SK-N-MC (cell line): ENCODE measurements at regions not wholly inside any gene's neighbourhood (a gene's known extent, or its start where the extent isn't known, plus 50 kb on each side); places are given as distances from the start of the nearest gene placed in this dataset.

Source experiments
- DNase-seq: peaks from one replicate; pipeline ENCODE4 v3.0.0-alpha.2; 2011; ENCODE audit warnings: low read depth, low spot score
- H3K27ac ChIP-seq: fragments of 200-600 bp; sonication (generic); 2 replicates; pipeline ENCODE4 v1.5.1; 2016; ENCODE audit warnings: mixed run types
- H3K36me3 ChIP-seq: fragments of 200-600 bp; sonication (generic); 2 replicates; pipeline ENCODE4 v1.6.1; 2017; ENCODE audit warnings: antibody characterized with exemption, low read length, mixed read lengths; ENCODE audit not compliant: insufficient read depth
- H3K4me3 ChIP-seq: fragments of 200-600 bp; sonication (generic); 2 replicates; pipeline ENCODE4 v1.5.1; 2016
- H3K9ac ChIP-seq: fragments of 200-600 bp; sonication (generic); 2 replicates; pipeline ENCODE4 v1.8.0; 2017; ENCODE audit warnings: mixed run types, mixed read lengths; ENCODE audit not compliant: insufficient read length
- H3K9me3 ChIP-seq: fragments of 200-600 bp; sonication (generic); 2 replicates; pipeline ENCODE4 v1.6.1; 2017; ENCODE audit warnings: low read depth, mild to moderate bottlenecking, antibody characterized with exemption, low read length, moderate library complexity, mixed read lengths
- EZH2 ChIP-seq: fragments of 200-600 bp; sonication (generic); IDR thresholded peaks from one replicate; pipeline ENCODE4 v1.6.1; 2017; ENCODE audit warnings: antibody characterized with exemption
- FOXP2 ChIP-seq: optimal IDR thresholded peaks from 2 replicates; pipeline ENCODE3; 2011; ENCODE audit warnings: mild to moderate bottlenecking, moderate library complexity; ENCODE audit not compliant: insufficient read depth; ENCODE audit errors: extremely low read length, control extremely low read depth
- POLR2AphosphoS5 ChIP-seq: IDR thresholded peaks from 2 replicates; pipeline ENCODE4 v1.6.1; 2012; ENCODE audit warnings: mild to moderate bottlenecking, low read depth, low read length, borderline replicate concordance

- no peaks in the 10 kb centered on the region for H3K36me3 ChIP-seq
- TF ChIP-seq FOXP2 = no peak
- TF ChIP-seq EZH2 = no peak
- TF ChIP-seq POLR2AphosphoS5 = no peak
- no peaks in the 10 kb centered on the region for H3K9me3 ChIP-seq
- H3K9ac ChIP-seq = no peak overlapping the region
- peak overlapping the region; percentile 56 for H3K27ac ChIP-seq
- no peak for DNase-seq
- peak overlapping the region; percentile 24; the same call in 1 of the 2 replicates for H3K4me3 ChIP-seq
These were observed 110.6 kb upstream of the MEIS1 start for GRCh38 chr2:66324356-66324755.

DNA sequence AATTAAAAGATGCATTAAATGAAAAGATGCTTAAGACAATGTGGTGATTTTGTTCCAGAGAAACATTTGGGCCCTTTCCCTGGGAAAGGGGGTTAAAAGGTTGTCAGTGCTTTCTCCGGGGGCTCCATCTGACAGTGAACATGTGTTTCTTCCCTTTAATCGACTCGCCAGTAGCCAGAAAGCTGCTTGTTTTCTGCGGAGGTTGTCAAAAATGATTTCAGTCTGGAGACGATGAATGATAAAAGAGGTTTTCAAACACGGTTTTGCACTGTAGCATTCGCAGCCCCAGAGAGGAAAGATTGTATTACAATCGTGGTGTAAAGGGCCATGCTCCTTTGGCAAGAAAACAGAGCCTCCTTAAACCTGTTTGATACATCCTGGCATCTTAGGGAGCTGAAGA lies 111.5 kb upstream of the MEIS1 start:
- no peak for DNase-seq
- no peak overlapping the region for H3K9ac ChIP-seq
- no peak overlapping the region for H3K4me3 ChIP-seq
- no peak overlapping the region for H3K27ac ChIP-seq
- TF ChIP-seq POLR2AphosphoS5 (no peak), FOXP2 (no peak), EZH2 (no peak)
- H3K36me3 ChIP-seq = no peaks in the 10 kb centered on the region
- no peaks in the 10 kb centered on the region for H3K9me3 ChIP-seq

DNA sequence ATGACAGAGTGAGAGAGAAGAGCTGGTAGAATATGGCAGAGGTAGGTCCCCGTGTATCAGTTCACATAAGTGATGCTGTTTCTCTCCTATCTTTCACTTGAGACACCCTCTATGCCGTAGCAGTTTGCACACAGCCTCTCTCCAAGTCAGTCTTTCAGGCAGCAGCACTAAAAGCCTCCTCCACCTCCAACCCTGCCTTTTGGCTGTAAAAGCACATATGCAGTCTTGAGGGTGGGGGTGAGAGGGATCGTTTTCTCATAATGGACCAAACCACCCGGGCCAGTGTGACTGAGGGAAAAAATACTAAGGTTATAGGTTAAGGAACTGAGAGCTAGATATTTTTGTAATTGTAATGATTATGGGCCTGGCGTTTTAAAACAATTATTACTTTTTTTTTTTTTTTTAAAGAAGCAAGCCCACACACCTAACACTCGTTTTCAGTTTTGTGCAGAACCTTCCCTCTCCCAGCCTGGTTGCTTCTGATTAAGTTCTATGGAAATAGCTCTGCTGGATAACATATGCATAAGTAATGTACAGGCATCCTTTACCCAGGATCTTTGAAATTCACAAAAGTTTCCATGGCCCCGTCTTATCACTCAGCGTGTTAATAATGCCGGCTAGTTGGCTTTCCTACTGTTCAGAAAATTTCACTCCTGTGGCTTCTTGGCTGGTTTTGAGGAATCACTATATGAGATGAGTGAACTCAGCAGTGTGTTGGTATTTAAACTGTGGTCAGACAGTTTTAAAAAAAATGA lies 112.2 kb upstream of the MEIS1 start:
- TF ChIP-seq FOXP2 = no peak
- no peak for TF ChIP-seq EZH2
- TF ChIP-seq POLR2AphosphoS5 = no peak
- no peaks in the 10 kb centered on the region for H3K36me3 ChIP-seq
- H3K4me3 ChIP-seq = no peak overlapping the region
- DNase-seq = no peak
- H3K27ac ChIP-seq = peak overlapping the region; percentile 44; the same call in 1 of the 2 replicates
- H3K9me3 ChIP-seq = no peaks in the 10 kb centered on the region
- H3K9ac ChIP-seq = no peak overlapping the region

GRCh38 chr2:66318009-66318561 lies 116.8 kb upstream of the MEIS1 start:
- H3K36me3 ChIP-seq = no peaks in the 10 kb centered on the region
- DNase-seq = peak; percentile 71
- peak overlapping the region; percentile 68 for H3K4me3 ChIP-seq
- TF ChIP-seq POLR2AphosphoS5 (no peak), EZH2 (no peak), FOXP2 (peak; percentile 92)
- H3K27ac ChIP-seq = peak overlapping the region; percentile 88
- no peaks in the 10 kb centered on the region for H3K9me3 ChIP-seq
- peak overlapping the region; percentile 49 for H3K9ac ChIP-seq

DNA sequence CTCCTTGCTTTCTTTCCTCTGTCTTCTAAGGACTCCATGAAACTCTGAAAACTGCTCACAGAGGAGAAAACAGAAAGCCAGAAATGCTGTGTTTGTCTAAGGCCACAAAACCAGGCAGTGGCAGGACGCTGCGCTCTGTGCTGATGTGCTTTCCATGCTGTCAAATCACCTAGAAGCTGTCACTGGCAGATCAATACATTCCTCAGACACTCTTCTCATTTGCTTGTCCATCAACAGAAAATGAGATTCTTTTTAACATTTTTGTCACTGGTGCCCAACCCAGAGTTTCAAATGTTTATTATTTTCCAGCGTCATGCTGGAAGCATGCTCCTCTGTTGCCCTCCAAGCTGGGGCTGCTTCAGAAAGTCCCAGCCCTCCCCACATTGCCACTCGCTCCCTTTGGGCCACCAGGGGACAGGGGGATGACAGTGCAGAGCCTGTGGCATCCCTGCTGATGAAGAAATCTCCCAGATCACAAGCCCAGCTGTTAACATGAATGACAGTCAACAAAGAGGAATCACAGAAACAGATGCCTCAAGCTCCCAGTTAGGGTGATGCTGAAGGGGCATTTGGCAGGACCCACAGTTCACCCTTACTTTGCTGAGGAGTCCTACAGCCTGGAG lies 117.5 kb upstream of the MEIS1 start:
- Histone ChIP-seq H3K9ac (no peak overlapping the region), H3K27ac (peak overlapping the region; percentile 40; the same call in 1 of the 2 replicates), H3K36me3 (no peaks in the 10 kb centered on the region), H3K9me3 (no peaks in the 10 kb centered on the region), H3K4me3 (no peak overlapping the region; the same call in 1 of the 2 replicates)
- no peak for DNase-seq
- no peak for TF ChIP-seq FOXP2
- no peak for TF ChIP-seq EZH2
- TF ChIP-seq POLR2AphosphoS5 = no peak

GRCh38 chr2:66306483-66306882 lies 128.4 kb upstream of the MEIS1 start:
- TF ChIP-seq POLR2AphosphoS5 (no peak), FOXP2 (no peak)
- no peak overlapping the region for H3K27ac ChIP-seq
- H3K9me3 ChIP-seq = no peaks in the 10 kb centered on the region
- H3K36me3 ChIP-seq = no peaks in the 10 kb centered on the region
- no peak overlapping the region for H3K4me3 ChIP-seq
- H3K9ac ChIP-seq = no peak overlapping the region
- DNase-seq = no peak

DNA sequence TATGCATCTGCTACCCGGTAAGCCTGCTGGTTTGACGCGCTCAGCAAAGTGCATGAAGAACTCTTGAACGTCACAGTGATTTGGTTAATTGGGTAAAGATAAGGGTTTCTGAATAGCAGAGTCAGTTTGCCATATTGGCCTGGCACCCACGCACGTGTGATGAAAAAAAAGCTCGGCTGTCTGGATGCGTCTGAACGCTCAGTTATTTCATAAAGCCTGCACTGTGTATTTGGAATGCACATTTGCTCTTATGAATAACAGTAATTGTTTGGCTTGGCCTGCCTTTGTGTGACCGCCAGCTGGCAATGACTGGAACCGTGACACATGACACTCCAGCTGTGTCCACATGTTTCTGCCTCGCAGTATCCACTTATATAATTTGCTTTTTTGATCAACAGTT lies 129.2 kb upstream of the MEIS1 start:
- no peak overlapping the region for H3K9ac ChIP-seq
- H3K4me3 ChIP-seq = no peak overlapping the region
- no peaks in the 10 kb centered on the region for H3K36me3 ChIP-seq
- H3K9me3 ChIP-seq = no peaks in the 10 kb centered on the region
- DNase-seq = no peak
- no peak overlapping the region for H3K27ac ChIP-seq
- no peak for TF ChIP-seq EZH2

DNA sequence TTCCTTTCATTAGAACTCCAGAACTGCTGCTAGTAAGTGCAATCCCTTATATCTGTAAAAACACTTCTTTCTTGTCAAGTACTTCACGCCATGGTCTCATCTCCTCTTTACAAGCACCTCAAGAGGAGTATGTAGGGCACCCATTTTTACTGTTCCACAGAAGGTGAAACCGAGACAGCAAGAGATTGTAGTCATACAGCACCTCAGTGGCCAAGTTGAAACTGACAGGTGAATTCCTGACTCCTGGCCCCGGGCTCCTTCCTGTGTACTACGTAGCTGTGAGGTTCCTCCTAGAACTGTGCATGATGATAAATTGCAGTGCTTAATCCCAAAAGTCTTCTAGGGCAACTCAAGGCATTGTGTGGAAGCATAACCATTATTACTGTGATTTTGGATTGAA lies 131.5 kb upstream of the MEIS1 start:
- TF ChIP-seq FOXP2 = no peak
- no peak for TF ChIP-seq POLR2AphosphoS5
- no peak for TF ChIP-seq EZH2
- Histone ChIP-seq H3K9me3 (no peaks in the 10 kb centered on the region), H3K4me3 (no peak overlapping the region), H3K36me3 (no peaks in the 10 kb centered on the region), H3K27ac (no peak overlapping the region), H3K9ac (no peak overlapping the region)
- no peak for DNase-seq
